D721Med (cell line): ENCODE measurements at regions not wholly inside any gene's neighbourhood (a gene's known extent, or its start where the extent isn't known, plus 50 kb on each side); places are given as distances from the start of the nearest gene placed in this dataset.

Experiments used
- DNase-seq: peaks from one replicate; pipeline ENCODE4 v3.0.0; 2011; ENCODE audit warnings: low spot score; ENCODE audit not compliant: insufficient read length
- FAIRE-seq: peaks from 2 replicates; lab custom pipeline; 2011; peaks lifted over from hg19 to GRCh38; lab: Jason Lieb, UNC
- CTCF ChIP-seq: IDR thresholded peaks from 2 replicates; pipeline ENCODE4 v1.5.1; 2012; ENCODE audit warnings: mild to moderate bottlenecking, control low read depth; ENCODE audit not compliant: insufficient read depth; ENCODE audit errors: missing control alignments

GRCh38 chr21:20591284-20591683, 406.9 kb upstream of the NCAM2 start:
- FAIRE-seq (no peak), DNase-seq (no peak)

GRCh38 chr21:20592463-20592862, 405.7 kb upstream of the NCAM2 start:
- no peak for FAIRE-seq
- no peak for DNase-seq
- TF ChIP-seq CTCF, result no peak

More at GRCh38 chr21:20591284-20591683, 406.9 kb upstream of the NCAM2 start:
- TF ChIP-seq CTCF, result no peak

GRCh38 chr21:20603236-20603635, 395.0 kb upstream of the NCAM2 start:
- no peak for TF ChIP-seq CTCF
- FAIRE-seq (no peak), DNase-seq (no peak)

GRCh38 chr21:20611008-20611407, 387.2 kb upstream of the NCAM2 start:
- TF ChIP-seq CTCF, result no peak
- DNase-seq (no peak), FAIRE-seq (no peak)

- FAIRE-seq (no peak), DNase-seq (no peak)
- no peak for TF ChIP-seq CTCF
Measured at GRCh38 chr21:20613654-20614053, 384.6 kb upstream of the NCAM2 start.

- no peak for DNase-seq
- no peak for TF ChIP-seq CTCF
- no peak for FAIRE-seq
Measured at GRCh38 chr21:20617130-20617529, 381.1 kb upstream of the NCAM2 start.

- DNase-seq, result no peak
- no peak for FAIRE-seq
- no peak for TF ChIP-seq CTCF
Measured at GRCh38 chr21:20618878-20619277, 379.3 kb upstream of the NCAM2 start.
